ENCODE measurements at regions not wholly inside any gene's neighbourhood (a gene's known extent, or its start where the extent isn't known, plus 50 kb on each side); places are given as distances from the start of the nearest gene placed in this dataset.

DNA sequence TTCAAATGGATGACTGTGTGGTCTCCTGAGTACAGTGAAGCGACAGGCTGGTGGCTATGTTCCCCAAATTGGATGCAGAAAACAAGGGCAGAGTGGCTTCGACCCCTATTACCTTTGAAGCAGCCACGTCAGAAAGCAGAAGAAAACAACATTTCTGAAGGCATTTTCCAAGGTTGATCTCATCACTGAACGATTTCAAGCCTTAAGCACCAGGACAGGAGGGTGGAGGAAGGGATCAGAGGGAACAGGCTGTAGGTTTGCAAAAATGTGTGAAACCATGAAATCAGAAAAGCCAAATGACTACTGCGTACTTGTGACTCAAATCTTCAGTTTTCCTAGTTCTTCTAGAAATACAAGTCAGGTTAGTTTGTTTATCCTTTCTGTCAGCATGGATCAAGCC lies 181.0 kb upstream of the TMEM106B start:
- no peak for TF ChIP-seq EZH2 (IDR thresholded peaks at IDR 0.05; ENCODE audit: low read length, unreplicated experiment)
- TF ChIP-seq CTCF (conservative IDR thresholded peaks at IDR 0.05; ENCODE audit: low read depth, low read length): no peak
- no peak for TF ChIP-seq EZH2phosphoT487 (IDR thresholded peaks at IDR 0.05; ENCODE audit: borderline replicate concordance, low read length)

Data from PC-3 (cell line).